T-cell (primary cell): ENCODE measurements at regions not wholly inside any gene's neighbourhood (a gene's known extent, or its start where the extent isn't known, plus 50 kb on each side); places are given as distances from the start of the nearest gene placed in this dataset.

Experiments used
- ATAC-seq, 4 experiments: fragments of 200-7000 bp in 3 of 4; fragments of 150-1000 bp in 1 of 4; cut with Tn5 transposase; replicated peaks in 1 of 4; 1 replicate in 3 of 4; 2 replicates in 1 of 4; pipeline ENCODE4 v1.10.0; 2021; ENCODE audit warnings: moderate library complexity in 3 of 4, mild to moderate bottlenecking in 2 of 4, moderate number of reproducible peaks in 1 of 4
- CTCF ChIA-PET, 2 donors: fragments of 300-600 bp; sonication (Branson Sonifier 250); formaldehyde crosslinking; loops; one replicate each; lab custom pipeline; 2022; ENCODE audit warnings: antibody characterized with exemption in 2 of 2; lab: Charles Lee
- POLR2A ChIA-PET, 2 donors: fragments of 300-600 bp; sonication (Branson Sonifier 250); formaldehyde crosslinking; loops; one replicate each; lab custom pipeline; 2022; ENCODE audit warnings: antibody characterized with exemption in 2 of 2; lab: Charles Lee
- DNase-seq, 35 experiments: peaks; one replicate each; pipeline versions ENCODE4 v3.0.0 to v3.0.0-alpha.2; 2013 to 2023
- H3K27ac ChIP-seq: one replicate; pipeline ENCODE4 v1.5.1; 2013; ENCODE audit warnings: low read length
- H3K27me3 ChIP-seq, 2 experiments: replicated peaks in 1 of 2; 1 replicate in 1 of 2; 2 replicates in 1 of 2; pipeline versions ENCODE4 v1.6.1 to v1.7.0; 2013; ENCODE audit warnings: low read length in 1 of 2, mixed read lengths in 1 of 2; ENCODE audit not compliant: control insufficient read depth in 2 of 2, insufficient read depth in 2 of 2; ENCODE audit errors: extremely low read depth in 1 of 2
- H3K36me3 ChIP-seq, 2 donors: 1 replicate in 1 of 2; 2 replicates in 1 of 2; pipeline versions ENCODE4 v1.6.1 to v1.7.0; 2013; ENCODE audit warnings: low read length in 1 of 2; ENCODE audit not compliant: control insufficient read depth in 2 of 2, insufficient read depth in 1 of 2; ENCODE audit errors: extremely low read depth in 1 of 2
- H3K4me1 ChIP-seq, 2 experiments: 1 replicate in 1 of 2; 2 replicates in 1 of 2; pipeline versions ENCODE4 v1.6.1 to v1.7.0; 2013; ENCODE audit warnings: low read length in 2 of 2, mixed read lengths in 1 of 2; ENCODE audit not compliant: insufficient read depth in 2 of 2, control insufficient read depth in 1 of 2; ENCODE audit errors: extremely low read depth in 1 of 2
- H3K4me3 ChIP-seq, 2 donors: 1 replicate in 1 of 2; 2 replicates in 1 of 2; pipeline versions ENCODE4 v1.5.1 to v1.7.0; 2013; ENCODE audit warnings: mild to moderate bottlenecking in 2 of 2, low read length in 1 of 2, moderate library complexity in 1 of 2; ENCODE audit not compliant: control insufficient read depth in 1 of 2; ENCODE audit errors: extremely low read depth in 1 of 2
- H3K9me3 ChIP-seq: 2 replicates; pipeline ENCODE4 v1.7.0; 2013
- H3K27ac Mint-ChIP-seq, 2 donors: one replicate each; pipeline ENCODE4 v1.8.0; 2020 to 2021; ENCODE audit warnings: mild to moderate bottlenecking in 2 of 2, mixed read lengths in 2 of 2
- H3K27me3 Mint-ChIP-seq, 2 donors: one replicate each; pipeline ENCODE4 v1.8.0; 2021 to 2022; ENCODE audit warnings: mixed read lengths in 2 of 2
- H3K36me3 Mint-ChIP-seq: one replicate; pipeline ENCODE4 v1.8.0; 2021; ENCODE audit warnings: mixed read lengths
- H3K4me1 Mint-ChIP-seq, 3 donors: one replicate each; pipeline ENCODE4 v1.8.0; 2020 to 2022; ENCODE audit warnings: mixed read lengths in 3 of 3, mild to moderate bottlenecking in 1 of 3
- H3K4me3 Mint-ChIP-seq, 3 donors: one replicate each; pipeline ENCODE4 v1.8.0; 2020 to 2022; ENCODE audit warnings: mild to moderate bottlenecking in 3 of 3, mixed read lengths in 3 of 3, moderate library complexity in 3 of 3
- H3K9me3 Mint-ChIP-seq, 3 donors: one replicate each; pipeline ENCODE4 v1.8.0; 2020 to 2022; ENCODE audit warnings: mixed read lengths in 3 of 3
- WGBS: methylation state at CpG from one replicate; pipeline ENCODE4 v1.1.5; 2013; ENCODE audit warnings: missing lambda C conversion rate; ENCODE audit not compliant: insufficient coverage; 5-methylcytosine and 5-hydroxymethylcytosine counted together

DNA sequence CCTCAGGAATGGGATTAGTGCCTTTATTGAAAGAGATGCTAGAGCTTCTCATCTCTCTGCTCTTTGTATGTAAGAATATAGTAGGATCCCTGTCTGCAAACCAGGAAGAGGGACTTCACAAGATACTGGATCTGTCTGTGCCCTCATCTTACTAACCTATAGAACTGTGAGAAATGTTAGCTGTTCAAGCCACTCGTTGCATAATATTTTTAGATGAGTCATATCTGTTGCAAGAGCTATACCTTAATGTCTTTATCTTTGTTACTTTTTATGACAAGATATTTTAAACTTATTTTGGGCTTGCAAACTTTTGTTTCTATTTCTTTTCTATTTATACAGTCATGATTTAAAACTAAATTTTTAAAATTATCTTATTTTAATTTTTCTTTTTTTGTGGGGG is 1296.8 kb upstream of the CDH6 start:
- POLR2A ChIA-PET = no interaction called here
- no peaks in the 10 kb centered on the region for H3K27me3 ChIP-seq
- H3K4me1 ChIP-seq = no peaks in the 10 kb centered on the region
- ATAC-seq = no peak
- WGBS = no CpG with 5 or more reads among the region's 1 CpG
- peaks cover 11 to 16% (median 12%) of the 10 kb centered on the region in 3 donors for H3K9me3 Mint-ChIP-seq
- no peaks in the 10 kb centered on the region for H3K36me3 Mint-ChIP-seq
- no peak overlapping the region for H3K27ac Mint-ChIP-seq
- CTCF ChIA-PET = no interaction called here
- H3K27ac ChIP-seq = no peak overlapping the region
- no peaks in the 10 kb centered on the region for H3K27me3 Mint-ChIP-seq
- H3K4me1 Mint-ChIP-seq = no peaks in the 10 kb centered on the region
- H3K36me3 ChIP-seq = no peaks in the 10 kb centered on the region
- H3K4me3 ChIP-seq = no peak overlapping the region
- H3K4me3 Mint-ChIP-seq = no peak overlapping the region
- no peaks in the 10 kb centered on the region for H3K9me3 ChIP-seq
- no peak for DNase-seq

- H3K4me1 Mint-ChIP-seq = no peaks in the 10 kb centered on the region
- Histone ChIP-seq H3K9me3 (no peaks in the 10 kb centered on the region), H3K4me1 (no peaks in the 10 kb centered on the region), H3K27me3 (no peaks in the 10 kb centered on the region), H3K4me3 (no peak overlapping the region), H3K27ac (no peak overlapping the region), H3K36me3 (no peaks in the 10 kb centered on the region)
- CTCF ChIA-PET = no interaction called here
- ATAC-seq (no peak), DNase-seq (no peak)
- no peak overlapping the region for H3K4me3 Mint-ChIP-seq
- H3K9me3 Mint-ChIP-seq = peaks cover 9 to 14% (median 12%) of the 10 kb centered on the region in 3 donors
- H3K27me3 Mint-ChIP-seq = no peaks in the 10 kb centered on the region
- no peaks in the 10 kb centered on the region for H3K36me3 Mint-ChIP-seq
- H3K27ac Mint-ChIP-seq = no peak overlapping the region
- WGBS = no CpG with 5 or more reads among the region's 2 CpGs
- POLR2A ChIA-PET = no interaction called here
Observed at GRCh38 chr5:29894668-29895067, 1298.8 kb upstream of the CDH6 start.

DNA sequence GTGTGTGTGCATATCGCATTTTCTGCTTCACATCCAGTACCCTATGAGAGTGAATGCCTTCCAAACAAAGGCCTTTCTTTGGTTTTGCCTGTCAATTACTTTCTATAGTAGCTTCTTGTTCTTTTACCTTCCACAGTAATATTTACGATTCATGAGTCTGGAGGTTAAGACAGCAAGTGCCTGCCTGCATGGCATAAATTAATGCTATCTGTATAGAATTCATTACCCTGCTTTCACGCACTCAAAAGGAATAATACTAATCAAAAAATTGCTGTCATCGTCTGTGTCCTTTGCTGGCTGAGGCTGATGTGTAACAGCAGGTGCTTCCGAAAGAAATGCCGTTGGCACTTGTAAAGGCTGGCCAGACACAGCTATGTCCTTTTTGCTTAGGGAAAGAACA is 1304.4 kb upstream of the CDH6 start:
- H3K9me3 Mint-ChIP-seq = peaks cover 10 to 17% (median 13%) of the 10 kb centered on the region in 3 donors
- 94% methylated on average over 4 of the region's 6 CpGs for WGBS
- no peak overlapping the region for H3K4me3 ChIP-seq

GRCh38 chr5:29885595-29885994 is 1307.9 kb upstream of the CDH6 start:
- POLR2A ChIA-PET = no interaction called here
- Mint-ChIP-seq H3K9me3 (peaks cover 11 to 23% (median 15%) of the 10 kb centered on the region in 3 donors), H3K4me3 (no peak overlapping the region), H3K27me3 (no peaks in the 10 kb centered on the region), H3K36me3 (no peaks in the 10 kb centered on the region), H3K4me1 (no peaks in the 10 kb centered on the region), H3K27ac (no peak overlapping the region)
- Histone ChIP-seq H3K4me1 (no peaks in the 10 kb centered on the region), H3K36me3 (no peaks in the 10 kb centered on the region), H3K27me3 (no peaks in the 10 kb centered on the region), H3K9me3 (no peaks in the 10 kb centered on the region), H3K27ac (no peak overlapping the region), H3K4me3 (no peak overlapping the region)
- no peak for DNase-seq
- 100% methylated on average over 1 of the region's 9 CpGs for WGBS
- CTCF ChIA-PET = interaction anchor here in 1 of 2 donors (1.0 kb wide), 1 partner anchor 37 kb away, joined by 3 read pairs; no protein-coding TSS in a partner anchor
- no peak for ATAC-seq

More for the DNA sequence above, 1304.4 kb upstream of the CDH6 start:
- no peaks in the 10 kb centered on the region for H3K36me3 ChIP-seq
- H3K27me3 ChIP-seq = no peaks in the 10 kb centered on the region
- ChIA-PET POLR2A (no interaction called here), CTCF (no interaction called here)
- H3K4me1 ChIP-seq = no peaks in the 10 kb centered on the region
- Mint-ChIP-seq H3K27ac (no peak overlapping the region), H3K4me1 (no peaks in the 10 kb centered on the region), H3K27me3 (no peaks in the 10 kb centered on the region), H3K4me3 (no peak overlapping the region), H3K36me3 (no peaks in the 10 kb centered on the region)
- ATAC-seq (no peak), DNase-seq (no peak)
- no peak overlapping the region for H3K27ac ChIP-seq
- H3K9me3 ChIP-seq = no peaks in the 10 kb centered on the region

- 70% methylated on average over 2 of the region's 8 CpGs for WGBS
- Mint-ChIP-seq H3K4me1 (no peaks in the 10 kb centered on the region), H3K27me3 (no peaks in the 10 kb centered on the region), H3K27ac (no peak overlapping the region), H3K9me3 (peaks cover 14 to 25% (median 21%) of the 10 kb centered on the region in 3 donors), H3K4me3 (no peak overlapping the region), H3K36me3 (no peaks in the 10 kb centered on the region)
- ATAC-seq = no peak
- H3K9me3 ChIP-seq = peaks cover 3% of the 10 kb centered on the region
- no peaks in the 10 kb centered on the region for H3K36me3 ChIP-seq
- no peak overlapping the region for H3K27ac ChIP-seq
- CTCF ChIA-PET = no interaction called here
- no peaks in the 10 kb centered on the region for H3K4me1 ChIP-seq
- no peaks in the 10 kb centered on the region for H3K27me3 ChIP-seq
- no peak overlapping the region for H3K4me3 ChIP-seq
- POLR2A ChIA-PET = no interaction called here
- no peak for DNase-seq
Observed at GRCh38 chr5:29882036-29882435, 1311.5 kb upstream of the CDH6 start.

GRCh38 chr5:29879401-29879800 is 1314.1 kb upstream of the CDH6 start:
- no CpG with 5 or more reads among the region's 6 CpGs for WGBS
- Histone ChIP-seq H3K4me3 (no peak overlapping the region), H3K27me3 (no peaks in the 10 kb centered on the region), H3K36me3 (no peaks in the 10 kb centered on the region), H3K4me1 (no peaks in the 10 kb centered on the region), H3K9me3 (peaks cover 5% of the 10 kb centered on the region), H3K27ac (no peak overlapping the region)
- H3K9me3 Mint-ChIP-seq = peaks cover 16 to 29% (median 20%) of the 10 kb centered on the region in 3 donors
- ChIA-PET CTCF (no interaction called here), POLR2A (no interaction called here)
- H3K27ac Mint-ChIP-seq = no peak overlapping the region
- no peaks in the 10 kb centered on the region for H3K4me1 Mint-ChIP-seq
- DNase-seq (no peak), ATAC-seq (no peak)
- no peak overlapping the region for H3K4me3 Mint-ChIP-seq
- no peaks in the 10 kb centered on the region for H3K27me3 Mint-ChIP-seq
- H3K36me3 Mint-ChIP-seq = no peaks in the 10 kb centered on the region

GRCh38 chr5:29878599-29878998 is 1314.9 kb upstream of the CDH6 start:
- Mint-ChIP-seq H3K9me3 (peaks cover 16 to 30% (median 17%) of the 10 kb centered on the region in 3 donors), H3K27ac (no peak overlapping the region), H3K36me3 (no peaks in the 10 kb centered on the region), H3K4me1 (no peaks in the 10 kb centered on the region), H3K27me3 (no peaks in the 10 kb centered on the region), H3K4me3 (no peak overlapping the region)
- DNase-seq = no peak
- H3K4me3 ChIP-seq = no peak overlapping the region
- H3K9me3 ChIP-seq = peaks cover 5% of the 10 kb centered on the region
- no peak overlapping the region for H3K27ac ChIP-seq
- no peak for ATAC-seq
- POLR2A ChIA-PET = no interaction called here
- H3K4me1 ChIP-seq = no peaks in the 10 kb centered on the region
- WGBS = no CpG with 5 or more reads among the region's 2 CpGs
- no peaks in the 10 kb centered on the region for H3K27me3 ChIP-seq
- CTCF ChIA-PET = no interaction called here
- H3K36me3 ChIP-seq = no peaks in the 10 kb centered on the region
